Liver (tissue), 3 donors: ENCODE measurements at regions not wholly inside any gene's neighbourhood (a gene's known extent, or its start where the extent isn't known, plus 50 kb on each side); places are given as distances from the start of the nearest gene placed in this dataset.

ENCODE experiments used
- ATF3 ChIP-seq: IDR thresholded peaks from 2 replicates; pipeline ENCODE4 v1.6.1; 2016; ENCODE audit warnings: antibody characterized with exemption
- CTCF ChIP-seq: fragments of 150-350 bp; IDR thresholded peaks from 2 replicates; pipeline ENCODE4 v1.5.1; 2017; ENCODE audit warnings: improper control_type of control experiment, low read depth, low read length; ENCODE audit not compliant: missing input control
- FOXA1 ChIP-seq: IDR thresholded peaks from 2 replicates; pipeline ENCODE4 v1.6.1; 2016; ENCODE audit warnings: antibody characterized with exemption
- GABPA ChIP-seq, 2 donors: IDR thresholded peaks in 1 of 2; conservative IDR thresholded peaks in 1 of 2; 2 replicates each; pipeline ENCODE4 v1.6.1; 2016; ENCODE audit warnings: antibody characterized with exemption in 2 of 2, mild to moderate bottlenecking in 1 of 2, moderate library complexity in 1 of 2
- HNF4A ChIP-seq, 2 donors: conservative IDR thresholded peaks; 2 replicates each; pipeline ENCODE4 v1.6.1; 2016; ENCODE audit warnings: antibody characterized with exemption in 2 of 2, mild to moderate bottlenecking in 2 of 2
- JUND ChIP-seq, 2 donors: IDR thresholded peaks; 2 replicates each; pipeline ENCODE4 v1.6.1; 2016; ENCODE audit warnings: antibody characterized with exemption in 2 of 2
- MAX ChIP-seq: IDR thresholded peaks from 2 replicates; pipeline ENCODE4 v1.6.1; 2016; ENCODE audit warnings: antibody characterized with exemption
- NR2F2 ChIP-seq: IDR thresholded peaks from 2 replicates; pipeline ENCODE4 v1.6.1; 2016; ENCODE audit warnings: antibody characterized with exemption
- RAD21 ChIP-seq, 2 donors: IDR thresholded peaks; 2 replicates each; pipeline ENCODE4 v1.6.1; 2016; ENCODE audit warnings: antibody characterized with exemption in 2 of 2, mild to moderate bottlenecking in 2 of 2
- REST ChIP-seq: IDR thresholded peaks from 2 replicates; pipeline ENCODE4 v1.6.1; 2016; ENCODE audit warnings: antibody characterized with exemption, mild to moderate bottlenecking
- SP1 ChIP-seq: IDR thresholded peaks from 2 replicates; pipeline ENCODE4 v1.6.1; 2018; ENCODE audit warnings: antibody characterized with exemption, mild to moderate bottlenecking
- TAF1 ChIP-seq: conservative IDR thresholded peaks from 2 replicates; pipeline ENCODE4 v1.6.1; 2016; ENCODE audit warnings: antibody characterized with exemption, mild to moderate bottlenecking
- YY1 ChIP-seq: IDR thresholded peaks from 2 replicates; pipeline ENCODE4 v1.6.1; 2016; ENCODE audit warnings: antibody characterized with exemption, mild to moderate bottlenecking
- ZBTB33 ChIP-seq: IDR thresholded peaks from 2 replicates; pipeline ENCODE4 v1.6.1; 2016; ENCODE audit warnings: antibody characterized with exemption
- donor health status: healthy.
- donor health status: healthy.

GRCh38 chr15:98150536-98150935, 190.0 kb downstream of the ARRDC4 start:
- TF ChIP-seq CTCF = no peak
- no peak for TF ChIP-seq FOXA1
- TF ChIP-seq HNF4A (conservative IDR thresholded peaks at IDR 0.05) = no peak
- TF ChIP-seq NR2F2 = no peak
- TF ChIP-seq REST = no peak
- no peak for TF ChIP-seq RAD21 (IDR thresholded peaks at IDR 0.05)
- no peak for TF ChIP-seq JUND (IDR thresholded peaks at IDR 0.05)
- no peak for TF ChIP-seq ATF3
- TF ChIP-seq GABPA (IDR thresholded peaks at IDR 0.05 in 1 of 2, conservative IDR thresholded peaks at IDR 0.05 in 1 of 2) = no peak
- no peak for TF ChIP-seq SP1
- no peak for TF ChIP-seq TAF1
- TF ChIP-seq YY1 = no peak
- no peak for TF ChIP-seq MAX
- TF ChIP-seq ZBTB33 = no peak
